DOHH2 (cell line): ENCODE measurements at regions not wholly inside any gene's neighbourhood (a gene's known extent, or its start where the extent isn't known, plus 50 kb on each side); places are given as distances from the start of the nearest gene placed in this dataset.

Experiments
- H3F3A ChIP-seq: fragments of 200-600 bp; sonication (generic), shearing (Covaris generic); 2 replicates; pipeline ENCODE4 v1.6.0; 2016; ENCODE audit warnings: antibody characterized with exemption, mild to moderate bottlenecking; ENCODE audit not compliant: control insufficient read depth, insufficient read depth
- H3K27ac ChIP-seq: fragments of 200-600 bp; sonication (generic); 2 replicates; pipeline ENCODE4 v1.5.1; 2014; ENCODE audit warnings: low read depth, mild to moderate bottlenecking, low read length, moderate library complexity
- H3K27me3 ChIP-seq: fragments of 200-600 bp; sonication (generic); 2 replicates; pipeline ENCODE4 v1.6.1; 2014; ENCODE audit warnings: mild to moderate bottlenecking, low read length, mixed read lengths; ENCODE audit not compliant: control insufficient read depth
- H3K36me3 ChIP-seq: fragments of 200-600 bp; sonication (generic); 2 replicates; pipeline ENCODE4 v1.6.1; 2014; ENCODE audit warnings: mild to moderate bottlenecking, low read length, moderate library complexity, mixed read lengths; ENCODE audit not compliant: control insufficient read depth
- H3K4me1 ChIP-seq: fragments of 200-600 bp; sonication (generic); 2 replicates; pipeline ENCODE4 v1.6.1; 2014; ENCODE audit warnings: mild to moderate bottlenecking, low read length, mixed read lengths; ENCODE audit not compliant: control insufficient read depth
- H3K4me2 ChIP-seq: fragments of 200-600 bp; sonication (generic); 2 replicates; pipeline ENCODE4 v1.6.0; 2014; ENCODE audit warnings: mild to moderate bottlenecking, low read length, moderate library complexity
- H3K4me3 ChIP-seq: fragments of 200-600 bp; sonication (generic); 2 replicates; pipeline ENCODE4 v1.5.1; 2014; ENCODE audit warnings: mild to moderate bottlenecking, low read length, mixed read lengths
- H3K79me2 ChIP-seq: fragments of 200-600 bp; sonication (generic); 2 replicates; pipeline ENCODE4 v1.6.1; 2014; ENCODE audit warnings: mild to moderate bottlenecking, low read length, mixed read lengths; ENCODE audit not compliant: control insufficient read depth
- H3K9me2 ChIP-seq: fragments of 200-600 bp; sonication (generic); replicated peaks from 2 replicates; pipeline ENCODE4 v1.6.1; 2014; ENCODE audit warnings: mild to moderate bottlenecking, low read length, mixed read lengths; ENCODE audit not compliant: control insufficient read depth
- H3K9me3 ChIP-seq: fragments of 200-600 bp; sonication (generic); 2 replicates; pipeline ENCODE4 v1.6.1; 2014; ENCODE audit warnings: antibody characterized with exemption, low read length, mixed read lengths; ENCODE audit not compliant: control insufficient read depth, insufficient read depth
- H4K20me1 ChIP-seq: fragments of 200-600 bp; sonication (generic); 2 replicates; pipeline ENCODE4 v1.6.0; 2014; ENCODE audit warnings: low read depth, mild to moderate bottlenecking, antibody characterized with exemption, low read length, moderate library complexity; ENCODE audit not compliant: control insufficient read depth, insufficient read depth
- EZH2phosphoT487 ChIP-seq: fragments of 200-600 bp; sonication (generic); IDR thresholded peaks from 2 replicates; pipeline ENCODE4 v1.6.1; 2017; ENCODE audit warnings: borderline replicate concordance, mild to moderate bottlenecking, antibody characterized with exemption, low read length, moderate library complexity, mixed read lengths
- TF ChIP-seq, protein P1 (sequence below): fragments of 200-600 bp; sonication (generic); IDR thresholded peaks from one replicate; pipeline ENCODE4 v1.5.1; 2014; ENCODE audit warnings: antibody characterized with exemption, mild to moderate bottlenecking, low read depth, low read length; ENCODE audit not compliant: poor library complexity, severe bottlenecking

GRCh38 chr3:72185549-72186399 lies 400.8 kb upstream of the PROK2 start:
- Histone ChIP-seq H3K4me1 (peaks cover 62% of the 10 kb centered on the region), H3K9me2 (no peaks in the 10 kb centered on the region), H3K79me2 (no peaks in the 10 kb centered on the region), H3K9me3 (no peaks in the 10 kb centered on the region), H3K36me3 (peaks cover 13% of the 10 kb centered on the region), H3K4me3 (peak overlapping the region; percentile 56), H3K27ac (peak overlapping the region; percentile 83), H3F3A (peaks cover 37% of the 10 kb centered on the region), H3K27me3 (no peaks in the 10 kb centered on the region), H4K20me1 (no peaks in the 10 kb centered on the region), H3K4me2 (peak overlapping the region; percentile 71)
- TF ChIP-seq EZH2phosphoT487 = no peak
- TF ChIP-seq, protein P1, sequence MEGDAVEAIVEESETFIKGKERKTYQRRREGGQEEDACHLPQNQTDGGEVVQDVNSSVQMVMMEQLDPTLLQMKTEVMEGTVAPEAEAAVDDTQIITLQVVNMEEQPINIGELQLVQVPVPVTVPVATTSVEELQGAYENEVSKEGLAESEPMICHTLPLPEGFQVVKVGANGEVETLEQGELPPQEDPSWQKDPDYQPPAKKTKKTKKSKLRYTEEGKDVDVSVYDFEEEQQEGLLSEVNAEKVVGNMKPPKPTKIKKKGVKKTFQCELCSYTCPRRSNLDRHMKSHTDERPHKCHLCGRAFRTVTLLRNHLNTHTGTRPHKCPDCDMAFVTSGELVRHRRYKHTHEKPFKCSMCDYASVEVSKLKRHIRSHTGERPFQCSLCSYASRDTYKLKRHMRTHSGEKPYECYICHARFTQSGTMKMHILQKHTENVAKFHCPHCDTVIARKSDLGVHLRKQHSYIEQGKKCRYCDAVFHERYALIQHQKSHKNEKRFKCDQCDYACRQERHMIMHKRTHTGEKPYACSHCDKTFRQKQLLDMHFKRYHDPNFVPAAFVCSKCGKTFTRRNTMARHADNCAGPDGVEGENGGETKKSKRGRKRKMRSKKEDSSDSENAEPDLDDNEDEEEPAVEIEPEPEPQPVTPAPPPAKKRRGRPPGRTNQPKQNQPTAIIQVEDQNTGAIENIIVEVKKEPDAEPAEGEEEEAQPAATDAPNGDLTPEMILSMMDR = no peak

- peaks cover 73% of the 10 kb centered on the region for H3K4me1 ChIP-seq
- no peaks in the 10 kb centered on the region for H3K9me3 ChIP-seq
- H3K4me3 ChIP-seq = no peak overlapping the region
- no peak overlapping the region for H3K4me2 ChIP-seq
- H3F3A ChIP-seq = peaks cover 54% of the 10 kb centered on the region
- no peaks in the 10 kb centered on the region for H3K79me2 ChIP-seq
- peaks cover 31% of the 10 kb centered on the region for H3K36me3 ChIP-seq
- H3K27me3 ChIP-seq = no peaks in the 10 kb centered on the region
- H4K20me1 ChIP-seq = no peaks in the 10 kb centered on the region
- H3K27ac ChIP-seq = 0 out of 2 replicates have a peak overlapping the region, but pooled peaks have one; percentile 33
- H3K9me2 ChIP-seq = no peaks in the 10 kb centered on the region
- TF ChIP-seq, protein P1 = no peak
- no peak for TF ChIP-seq EZH2phosphoT487
These were observed 398.5 kb upstream of the PROK2 start for GRCh38 chr3:72183489-72183888.

- H3K4me1 ChIP-seq = peaks cover 84% of the 10 kb centered on the region
- peak overlapping the region; percentile 22 for H3K4me2 ChIP-seq
- TF ChIP-seq EZH2phosphoT487 = no peak
- TF ChIP-seq, protein P1 = no peak
- no peaks in the 10 kb centered on the region for H4K20me1 ChIP-seq
- H3K79me2 ChIP-seq = peaks cover under 1% of the 10 kb centered on the region; the same call in 1 of the 2 replicates
- H3K9me2 ChIP-seq = no peaks in the 10 kb centered on the region
- H3K36me3 ChIP-seq = peaks cover 42% of the 10 kb centered on the region
- no peak overlapping the region for H3K4me3 ChIP-seq
- H3F3A ChIP-seq = peaks cover 56% of the 10 kb centered on the region
- peak overlapping the region; percentile 33; the same call in 1 of the 2 replicates for H3K27ac ChIP-seq
- no peaks in the 10 kb centered on the region for H3K27me3 ChIP-seq
- no peaks in the 10 kb centered on the region for H3K9me3 ChIP-seq
These were observed 397.3 kb upstream of the PROK2 start for GRCh38 chr3:72182206-72182605.
